Activated CD8-positive, alpha-beta memory T cell treated with anti-CD3 and anti-CD28 coated beads, Interleukin-2, amount 50 U/mL, for 24 hours (primary cell): ENCODE measurements at regions not wholly inside any gene's neighbourhood (a gene's known extent, or its start where the extent isn't known, plus 50 kb on each side); places are given as distances from the start of the nearest gene placed in this dataset.
"Not testable (repeated sequence)": the region's sequence is repeated elsewhere in the genome, so short reads cannot be mapped to it uniquely, and the experiment has no call there.

Source experiments
- DNase-seq: peaks from one replicate; pipeline ENCODE4 v3.0.0-alpha.2; 2020; ENCODE audit errors: extremely low read depth

DNA sequence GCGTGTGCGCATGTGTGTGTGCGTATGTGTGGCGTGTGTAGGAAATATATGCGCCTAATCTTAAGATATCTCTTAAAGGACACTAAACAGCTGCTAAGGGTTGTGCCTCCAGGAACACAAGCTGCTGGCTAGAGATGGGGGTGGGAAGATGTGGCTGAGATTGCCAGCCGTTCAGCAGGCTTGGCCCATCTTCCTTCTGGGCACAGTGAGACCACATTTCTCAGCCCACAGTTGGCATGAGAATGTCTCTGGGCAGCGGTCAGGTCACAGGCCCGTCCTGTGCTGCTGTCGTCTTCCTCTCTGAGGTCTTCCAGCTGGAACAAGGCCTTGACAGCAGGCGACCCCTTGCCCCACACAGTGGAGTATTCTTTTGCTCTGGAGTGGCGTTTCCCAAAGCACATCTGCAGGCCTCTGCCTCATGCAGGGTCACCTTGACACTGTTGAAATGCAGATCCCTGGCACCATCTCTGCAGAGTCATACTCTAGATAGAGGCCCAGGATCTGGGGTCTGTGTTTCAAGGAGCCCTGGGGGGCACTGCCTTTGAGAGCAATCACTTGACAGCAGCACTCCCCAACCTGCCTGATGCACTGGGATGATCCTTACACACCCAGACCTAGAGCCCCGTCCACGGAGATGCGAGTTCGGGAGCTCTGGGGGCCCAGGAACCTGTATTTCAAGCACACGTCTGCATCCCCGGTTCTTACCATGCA lies 335.5 kb upstream of the SFSWAP start:
- DNase-seq, result no peak

DNA sequence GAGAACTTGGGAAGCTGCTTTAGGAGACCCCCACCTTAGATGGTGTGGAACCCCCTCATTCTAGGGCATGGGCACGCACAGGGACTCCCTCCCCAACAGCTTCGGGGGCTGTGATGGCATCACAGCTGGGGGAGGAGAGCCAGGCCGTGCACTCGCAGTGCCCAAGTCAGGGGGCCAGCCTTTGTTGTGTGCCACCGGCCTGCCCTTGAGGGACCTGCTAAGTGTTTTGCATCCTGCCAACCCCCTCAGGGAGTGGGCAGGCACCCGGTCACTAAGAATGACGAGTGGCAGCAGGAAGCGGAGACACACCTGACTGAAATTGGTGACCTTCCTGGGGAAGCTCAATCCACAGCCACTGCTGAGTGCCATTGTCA lies 334.9 kb upstream of the SFSWAP start:
- no peak for DNase-seq

DNA sequence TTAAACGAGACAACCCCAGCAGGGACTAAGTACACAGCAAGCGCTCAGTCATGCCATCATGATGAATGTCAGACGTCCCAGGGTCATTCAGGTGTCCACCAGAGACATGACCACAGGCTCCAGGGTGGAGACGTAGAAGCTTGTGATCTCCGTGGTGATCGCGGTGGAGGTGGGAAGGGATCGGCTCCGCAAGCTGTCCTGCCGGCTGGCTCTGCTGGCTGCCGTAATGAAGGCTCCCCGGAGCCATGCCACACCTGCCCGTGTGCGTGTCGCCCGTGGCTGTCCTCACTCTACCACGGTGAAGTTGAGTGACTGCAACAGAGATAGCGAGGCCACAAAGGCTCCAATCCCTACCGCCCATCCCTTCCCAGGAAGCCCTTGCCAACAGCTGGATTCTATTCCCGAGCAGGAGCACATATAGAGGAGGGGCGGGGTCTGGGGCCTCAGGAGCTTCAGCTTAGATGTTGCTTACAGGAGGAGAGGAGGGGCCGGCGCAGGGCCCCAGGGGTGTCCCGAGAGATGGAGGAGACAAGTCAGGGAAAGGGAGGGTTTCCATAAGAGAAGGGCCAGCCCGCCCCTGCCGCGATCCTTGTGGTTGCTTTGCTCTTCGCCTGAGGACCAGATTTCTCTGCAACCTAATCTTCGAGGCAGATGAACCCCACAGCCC lies 332.6 kb upstream of the SFSWAP start:
- no peak for DNase-seq

GRCh38 chr12:131378861-131379665 lies 331.8 kb upstream of the SFSWAP start:
- DNase-seq, result no peak

DNA sequence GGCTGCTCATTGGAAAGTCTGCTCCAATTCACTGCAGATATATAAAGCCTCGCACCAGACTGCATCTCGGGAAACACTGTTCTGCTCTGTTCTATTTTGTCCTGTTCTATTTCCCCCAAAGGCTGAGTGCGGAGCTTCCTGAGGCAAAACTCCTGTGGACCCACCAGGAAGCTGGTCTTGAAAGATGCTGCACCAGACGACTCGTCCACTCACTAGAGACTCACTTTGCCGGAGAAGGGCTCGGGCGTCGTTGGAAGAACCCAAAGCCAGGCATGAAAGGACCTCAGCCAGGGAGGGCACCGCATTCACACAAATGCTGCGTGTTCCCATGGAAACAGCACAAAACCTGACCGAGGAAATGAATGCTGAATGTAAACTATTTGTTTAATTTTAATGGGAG lies 331.2 kb upstream of the SFSWAP start:
- no peak for DNase-seq

- no peak for DNase-seq
These were observed 330.5 kb upstream of the SFSWAP start for GRCh38 chr12:131380220-131380964.

DNA sequence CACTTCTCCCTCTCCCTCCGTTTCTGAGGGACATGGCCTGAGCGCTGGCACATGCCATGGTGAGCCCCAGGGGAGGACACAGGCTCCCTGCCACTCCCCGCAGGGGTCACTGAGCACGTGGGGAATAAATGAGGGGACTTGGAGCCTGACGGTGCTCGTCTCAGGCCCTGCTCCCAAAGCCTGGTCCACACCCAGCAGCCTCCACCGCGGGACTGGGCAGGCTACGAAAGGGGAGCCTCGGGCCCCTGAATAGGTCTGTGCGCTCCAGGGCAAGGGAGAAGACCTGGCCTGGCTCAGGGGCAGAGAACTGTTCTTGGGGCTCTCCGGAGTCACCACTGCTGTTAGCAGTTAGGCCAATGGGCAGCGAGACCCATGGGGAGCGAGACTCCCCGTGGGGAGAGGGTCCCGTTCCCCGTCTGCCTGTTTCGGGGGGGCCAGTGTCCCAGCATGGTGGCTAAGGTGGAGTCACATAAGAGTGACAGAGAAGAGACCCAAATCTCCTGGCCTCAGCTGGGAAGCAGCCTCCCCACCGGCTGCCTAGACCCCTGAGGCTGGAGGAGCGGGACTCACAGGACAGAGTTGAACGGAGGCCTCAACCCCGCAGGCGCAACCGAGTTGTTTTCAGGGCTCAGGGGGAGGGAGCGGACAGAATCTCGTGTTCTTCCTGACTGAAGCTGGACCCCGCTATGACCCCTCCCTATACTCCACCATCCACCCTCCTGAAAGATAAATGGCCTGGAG lies 329.8 kb upstream of the SFSWAP start:
- DNase-seq, result no peak

GRCh38 chr12:131381716-131382430 lies 329.0 kb upstream of the SFSWAP start:
- no peak for DNase-seq

DNA sequence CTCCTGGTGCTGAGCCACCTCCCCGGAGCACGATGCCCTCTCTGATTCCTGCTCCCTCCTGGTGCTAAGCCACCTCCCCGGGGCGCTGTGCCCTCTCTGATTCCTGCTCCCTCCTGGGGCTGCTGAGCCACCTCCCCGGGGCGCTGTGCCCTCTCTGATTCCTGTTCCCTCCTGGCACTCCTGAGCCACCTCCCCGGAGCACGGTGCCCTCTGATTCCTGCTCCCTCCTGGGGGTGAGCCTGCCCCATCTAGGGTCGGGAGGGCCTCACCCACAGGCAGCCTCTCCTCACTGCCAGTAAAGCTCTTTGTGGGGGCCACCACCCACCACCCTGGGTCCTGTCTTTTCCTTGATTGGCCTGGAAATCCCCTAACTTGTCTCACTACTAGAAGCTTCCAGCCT lies 327.6 kb upstream of the SFSWAP start:
- no peak for DNase-seq

GRCh38 chr12:131383741-131384543 lies 326.9 kb upstream of the SFSWAP start:
- no peak for DNase-seq

DNA sequence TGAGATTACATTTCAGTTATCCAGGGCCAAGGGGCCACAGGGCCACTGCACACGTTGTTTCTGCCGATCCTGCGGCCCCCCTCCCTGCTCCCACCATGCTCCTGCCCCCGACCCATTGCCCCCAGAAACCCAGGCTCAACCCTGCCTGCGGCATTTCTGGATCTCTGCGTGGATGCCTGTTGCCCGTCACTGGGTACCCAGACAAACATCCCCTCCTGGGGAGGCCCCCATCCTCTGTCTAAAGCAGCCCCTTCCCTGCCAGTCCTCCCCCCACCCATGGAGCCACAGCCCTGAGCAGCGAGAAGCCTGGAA lies 326.4 kb upstream of the SFSWAP start:
- DNase-seq, result no peak

DNA sequence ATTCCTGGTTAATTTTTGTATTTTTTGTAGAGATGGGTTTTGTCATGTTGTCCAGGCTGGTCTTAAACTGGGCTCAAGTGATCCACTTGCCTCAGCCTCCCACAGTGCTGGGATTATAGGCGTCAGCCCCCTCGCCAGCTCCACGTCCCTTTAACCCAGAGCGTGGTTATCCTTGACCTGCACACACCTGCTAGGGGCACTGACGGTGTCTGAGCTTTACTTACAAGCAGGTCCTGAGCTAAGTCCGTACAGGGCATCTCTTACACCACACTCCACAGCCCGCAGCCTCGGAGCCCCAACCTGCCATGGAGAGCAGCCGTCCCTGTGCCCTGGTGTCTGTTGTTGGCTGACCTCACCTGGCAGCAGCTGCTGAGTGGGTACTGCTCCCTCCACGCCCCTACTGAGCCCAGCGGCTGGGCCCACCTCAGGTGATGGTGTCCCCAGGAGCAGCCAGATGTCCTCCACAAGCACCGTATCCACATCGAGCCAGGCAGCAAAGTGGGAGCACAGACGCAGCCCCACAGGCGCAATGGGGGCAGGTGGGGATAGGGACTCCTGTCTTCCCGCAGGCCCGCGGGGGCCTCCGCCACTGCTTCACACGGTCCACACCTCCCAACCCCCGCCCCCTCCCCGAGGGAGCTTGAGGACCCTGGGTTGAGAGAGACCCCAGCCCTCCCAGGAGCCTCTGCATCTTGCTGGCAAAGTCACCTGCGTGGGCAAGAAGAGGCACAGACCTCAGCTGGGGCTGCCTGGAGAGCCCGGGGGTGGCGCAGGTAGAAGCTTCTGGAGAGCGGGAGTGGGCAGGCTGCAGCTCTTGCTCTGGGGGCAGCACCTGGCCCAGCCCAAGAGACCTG lies 325.4 kb upstream of the SFSWAP start:
- DNase-seq, result no peak

- no peak for DNase-seq
These were observed 324.7 kb upstream of the SFSWAP start for GRCh38 chr12:131386167-131386521.

DNA sequence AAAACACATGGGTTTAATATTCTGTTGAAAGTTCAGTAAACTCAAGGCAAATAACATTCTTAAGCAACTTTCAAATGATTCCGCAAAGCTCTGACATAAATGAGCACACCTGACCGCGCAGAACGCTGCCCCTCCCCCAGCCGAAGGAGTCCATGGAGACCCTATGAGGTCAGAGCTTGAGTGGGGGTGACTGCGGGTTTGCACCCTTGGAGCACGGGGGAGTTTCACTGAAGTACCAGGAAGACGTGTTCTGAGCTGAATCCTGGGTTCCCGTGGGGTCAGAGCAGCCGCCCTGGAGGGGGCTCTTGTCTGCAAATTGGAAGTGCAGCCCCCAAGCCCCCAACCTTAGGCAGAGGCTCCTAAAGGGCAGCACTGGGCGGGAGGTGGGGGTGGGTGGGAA lies 324.1 kb upstream of the SFSWAP start:
- no peak for DNase-seq

DNA sequence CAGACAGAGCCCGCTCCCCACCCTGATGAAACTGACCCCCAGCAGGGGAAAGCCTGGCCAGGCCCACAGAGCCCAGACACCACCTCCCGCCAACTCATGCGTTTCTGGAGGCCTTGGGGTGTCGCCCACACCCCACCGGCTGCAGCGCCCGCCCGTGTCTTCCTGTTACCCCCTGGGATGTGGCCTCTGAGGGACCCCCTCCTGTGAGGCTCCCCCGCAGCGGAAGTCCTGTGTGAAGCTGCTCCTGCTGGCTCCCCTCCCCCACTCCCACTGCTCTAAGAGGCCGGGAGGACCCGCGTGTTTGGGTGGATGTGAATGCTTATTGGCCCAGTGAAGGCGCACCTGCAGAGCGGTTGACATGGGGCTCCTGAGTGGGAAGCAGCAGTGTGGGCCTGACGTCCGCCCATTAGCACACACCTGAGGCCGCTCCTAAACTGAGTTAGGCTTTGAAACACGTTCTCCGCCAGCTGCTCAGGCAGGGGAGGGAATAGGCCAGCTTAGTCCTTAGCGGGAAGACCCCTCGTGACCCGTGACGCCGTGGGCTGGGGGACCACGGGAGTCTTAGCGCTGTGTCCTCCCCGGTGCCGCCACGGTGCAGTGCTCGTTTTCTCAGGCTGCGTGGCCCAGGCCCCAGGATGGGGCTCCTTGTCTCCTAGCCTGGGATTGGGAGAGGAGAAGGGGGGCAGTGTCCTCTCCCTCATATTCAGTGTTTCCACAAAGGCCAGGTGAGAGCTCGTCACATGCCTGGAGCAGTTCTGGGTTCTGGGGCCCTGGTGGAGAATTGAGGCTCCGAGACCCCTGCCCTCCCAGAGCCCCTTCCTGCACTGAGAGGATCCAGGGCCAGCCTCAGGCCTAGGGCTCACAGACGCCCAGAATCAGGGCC lies 323.4 kb upstream of the SFSWAP start:
- no peak for DNase-seq

DNA sequence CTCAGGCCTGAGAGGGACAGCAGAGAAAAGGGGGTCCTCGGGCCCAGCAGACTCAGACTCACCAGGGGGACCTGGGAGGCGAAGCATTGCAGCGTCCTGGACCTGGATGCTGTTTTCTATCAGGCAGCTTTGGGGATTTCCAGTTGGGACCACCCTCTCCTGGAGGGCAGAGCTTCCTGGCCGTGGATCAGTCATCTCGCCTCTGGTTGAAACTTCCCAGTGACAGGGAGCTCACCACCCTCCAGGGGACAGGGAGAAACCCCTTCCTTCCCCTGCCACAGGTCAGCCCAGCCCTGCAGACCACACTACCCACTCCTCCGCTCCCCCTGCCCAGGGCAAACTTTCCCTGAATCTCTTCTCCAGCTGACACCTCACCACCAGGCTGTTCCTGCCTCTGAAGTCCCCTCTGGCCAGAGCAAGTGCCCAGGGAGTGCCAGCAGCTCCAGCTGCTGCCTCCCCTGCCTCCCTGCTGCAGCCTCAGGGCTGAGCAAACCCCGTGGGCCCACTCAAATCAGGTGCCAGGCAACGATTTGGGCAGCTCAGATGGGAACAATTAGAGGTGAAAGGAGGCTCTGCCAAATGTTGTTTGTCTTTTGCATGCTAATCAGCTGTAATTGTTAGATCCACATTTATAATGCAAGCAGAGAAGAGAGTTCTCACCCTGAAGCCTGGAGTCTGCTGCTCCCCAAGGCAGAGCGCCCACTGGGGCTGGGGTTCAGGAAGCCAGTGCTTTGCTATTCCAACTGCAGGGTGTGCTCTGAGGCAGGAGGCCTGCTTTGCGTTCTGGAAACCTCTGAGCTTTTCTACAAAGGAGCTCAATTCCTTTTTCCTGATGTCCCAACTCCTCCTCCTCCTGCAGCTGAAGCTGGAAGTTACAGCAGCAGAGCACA lies 322.5 kb upstream of the SFSWAP start:
- not testable (repeated sequence) for DNase-seq
